Fibroblast of lung (primary cell): ENCODE measurements at regions not wholly inside any gene's neighbourhood (a gene's known extent, or its start where the extent isn't known, plus 50 kb on each side); places are given as distances from the start of the nearest gene placed in this dataset.

Experiments
- CTCF ChIP-seq, 2 donors: IDR thresholded peaks in 1 of 2; conservative IDR thresholded peaks in 1 of 2; 1 replicate in 1 of 2; 2 replicates in 1 of 2; pipeline ENCODE4 v1.5.1; 2011 to 2012; ENCODE audit warnings: low read length in 2 of 2, control low read depth in 1 of 2, inconsistent platforms in 1 of 2, low read depth in 1 of 2, mild to moderate bottlenecking in 1 of 2
- EZH2 ChIP-seq: IDR thresholded peaks from 2 replicates; pipeline ENCODE4 v1.5.1; 2012; ENCODE audit warnings: low read length, control low read depth, mild to moderate bottlenecking; ENCODE audit errors: missing control alignments

GRCh38 chr11:101336155-101336554, 206.5 kb upstream of the PGR start:
- TF ChIP-seq CTCF (conservative IDR thresholded peaks at IDR 0.05 in 1 of 2, IDR thresholded peaks at IDR 0.05 in 1 of 2; ENCODE audit: low read depth in 1 of 2, low read length in 2 of 2) (no peak), EZH2 (no peak)
